PC-3 (cell line): ENCODE measurements at regions not wholly inside any gene's neighbourhood (a gene's known extent, or its start where the extent isn't known, plus 50 kb on each side); places are given as distances from the start of the nearest gene placed in this dataset.

Source experiments
- ATAC-seq: fragments of 200-7000 bp; cut with Tn5 transposase; 2 replicates; pipeline ENCODE4 v1.9.1; 2020; ENCODE audit warnings: mild to moderate bottlenecking, moderate library complexity
- BruUV-seq: library from RNA; stranded (reverse); fragments of 400-500 nt; replicated peaks from 2 replicates; lab custom pipeline; 2021; lab: Mats Ljungman, UMichigan
- CTCF ChIA-PET: fragments of 300-600 bp; sonication (Branson Sonifier 250); formaldehyde crosslinking; loops from one replicate; lab custom pipeline; 2022; ENCODE audit warnings: antibody characterized with exemption; lab: Charles Lee
- POLR2A ChIA-PET: fragments of 300-600 bp; sonication (Branson Sonifier 250); formaldehyde crosslinking; loops from one replicate; lab custom pipeline; 2022; ENCODE audit warnings: antibody characterized with exemption; ENCODE audit not compliant: unreplicated experiment; lab: Charles Lee
- DNase-seq: peaks from one replicate; pipeline ENCODE4 v3.0.0-alpha.2; 2015
- H2AFZ ChIP-seq: fragments of 300-600 bp; sonication (generic); 2 replicates; pipeline ENCODE4 v1.6.0; 2016; ENCODE audit warnings: antibody characterized with exemption, low read length
- H3F3A ChIP-seq: fragments of 300-600 bp; sonication (generic); one replicate; pipeline ENCODE4 v1.6.0; 2017; ENCODE audit warnings: antibody characterized with exemption, low read length, control low read depth, mild to moderate bottlenecking; ENCODE audit not compliant: unreplicated experiment
- H3K27ac ChIP-seq: fragments of 300-600 bp; sonication (generic); 2 replicates; pipeline ENCODE4 v1.5.1; 2016; ENCODE audit warnings: mild to moderate bottlenecking, low read length
- H3K27me3 ChIP-seq: fragments of 300-600 bp; sonication (generic); 2 replicates; pipeline ENCODE4 v1.6.1; 2016; ENCODE audit warnings: low read length, mixed read lengths
- H3K36me3 ChIP-seq: fragments of 300-600 bp; sonication (generic); 2 replicates; pipeline ENCODE4 v1.6.1; 2016; ENCODE audit warnings: low read depth, mixed run types, low read length, mixed read lengths
- H3K4me1 ChIP-seq: fragments of 300-600 bp; sonication (generic); 2 replicates; pipeline ENCODE4 v1.5.1; 2016; ENCODE audit warnings: low read length; ENCODE audit not compliant: insufficient read depth
- H3K4me2 ChIP-seq: fragments of 300-600 bp; sonication (generic); 2 replicates; pipeline ENCODE4 v1.6.0; 2016; ENCODE audit warnings: low read length
- H3K4me3 ChIP-seq: fragments of 300-600 bp; sonication (generic); 2 replicates; pipeline ENCODE4 v1.5.1; 2016; ENCODE audit warnings: mild to moderate bottlenecking, low read length, mixed read lengths
- H3K79me2 ChIP-seq: fragments of 300-600 bp; sonication (generic); 2 replicates; pipeline ENCODE4 v1.6.1; 2017; ENCODE audit warnings: low read length, mixed read lengths
- H3K9ac ChIP-seq: fragments of 300-600 bp; sonication (generic); 2 replicates; pipeline ENCODE4 v1.6.0; 2016; ENCODE audit warnings: mild to moderate bottlenecking, low read length
- H3K9me2 ChIP-seq: fragments of 300-600 bp; sonication (generic); replicated peaks from 2 replicates; pipeline ENCODE4 v1.6.1; 2016; ENCODE audit warnings: mixed run types, low read length, mixed read lengths
- H3K9me3 ChIP-seq: fragments of 300-600 bp; sonication (generic); 2 replicates; pipeline ENCODE4 v1.6.1; 2016; ENCODE audit warnings: low read length, mixed read lengths
- H4K20me1 ChIP-seq: fragments of 300-600 bp; sonication (generic); 2 replicates; pipeline ENCODE4 v1.6.1; 2016; ENCODE audit warnings: low read length, mixed read lengths
- CTCF ChIP-seq: fragments of 300-600 bp; sonication (generic); conservative IDR thresholded peaks from 2 replicates; pipeline ENCODE4 v1.5.1; 2017; ENCODE audit warnings: antibody characterized with exemption, low read depth, mild to moderate bottlenecking, low read length
- EZH2 ChIP-seq: fragments of 300-600 bp; sonication (generic); IDR thresholded peaks from one replicate; pipeline ENCODE4 v1.6.1; 2017; ENCODE audit warnings: antibody characterized with exemption, mild to moderate bottlenecking, low read length; ENCODE audit not compliant: unreplicated experiment
- EZH2phosphoT487 ChIP-seq: fragments of 300-600 bp; sonication (generic); IDR thresholded peaks from 2 replicates; pipeline ENCODE4 v1.6.1; 2018; ENCODE audit warnings: mild to moderate bottlenecking, antibody characterized with exemption, low read length, borderline replicate concordance
- intact Hi-C: fragments of 100-400 bp; cut with micrococcal nuclease; formaldehyde crosslinking; loops from 2 replicates; pipeline ENCODE4 v1.9.0; 2023

GRCh38 chr14:100413699-100414098, 90.6 kb downstream of the SLC25A47 start:
- no peaks in the 10 kb centered on the region for H3K27me3 ChIP-seq
- no TSS peak for BruUV-seq
- H4K20me1 ChIP-seq, result no peaks in the 10 kb centered on the region
- no peaks in the 10 kb centered on the region for H3F3A ChIP-seq
- ChIA-PET POLR2A (no interaction called here), CTCF (no interaction called here)
- DNase-seq, result no peak
- no peaks in the 10 kb centered on the region for H3K9me2 ChIP-seq
- H3K9me3 ChIP-seq, result no peaks in the 10 kb centered on the region
- no peak overlapping the region for H3K4me3 ChIP-seq
- H2AFZ ChIP-seq, result no peak overlapping the region
- H3K79me2 ChIP-seq, result no peaks in the 10 kb centered on the region
- no peaks in the 10 kb centered on the region for H3K36me3 ChIP-seq
- no peak overlapping the region for H3K27ac ChIP-seq
- ATAC-seq, result no peak
- no peak for TF ChIP-seq EZH2phosphoT487
- no peak for TF ChIP-seq EZH2
- TF ChIP-seq CTCF, result no peak
- intact Hi-C loops, result no loop called here
- H3K4me1 ChIP-seq, result peaks cover 24% of the 10 kb centered on the region
- no peak overlapping the region for H3K9ac ChIP-seq
- no peak overlapping the region for H3K4me2 ChIP-seq

GRCh38 chr14:100415226-100415625, 92.1 kb downstream of the SLC25A47 start:
- no peak overlapping the region for H3K4me3 ChIP-seq
- H3K27me3 ChIP-seq, result no peaks in the 10 kb centered on the region
- CTCF ChIA-PET, result interaction anchor here (3.8 kb wide), 1 partner anchor 30 kb away, joined by 21 read pairs; no protein-coding TSS in a partner anchor
- no peaks in the 10 kb centered on the region for H3K9me3 ChIP-seq
- H4K20me1 ChIP-seq, result no peaks in the 10 kb centered on the region
- no peaks in the 10 kb centered on the region for H3K36me3 ChIP-seq
- H3K4me1 ChIP-seq, result peaks cover 22% of the 10 kb centered on the region
- no TSS peak for BruUV-seq
- no peaks in the 10 kb centered on the region for H3K9me2 ChIP-seq
- TF ChIP-seq EZH2 (no peak), EZH2phosphoT487 (no peak), CTCF (no peak)
- POLR2A ChIA-PET, result no interaction called here
- no peaks in the 10 kb centered on the region for H3K79me2 ChIP-seq
- no peaks in the 10 kb centered on the region for H3F3A ChIP-seq
- H3K27ac ChIP-seq, result no peak overlapping the region
- H3K9ac ChIP-seq, result no peak overlapping the region
- H3K4me2 ChIP-seq, result no peak overlapping the region
- no peak overlapping the region for H2AFZ ChIP-seq
- DNase-seq (no peak), ATAC-seq (no peak)
- intact Hi-C loops, result no loop called here

- H3K36me3 ChIP-seq, result no peaks in the 10 kb centered on the region
- H3K4me3 ChIP-seq, result no peak overlapping the region
- H3K9me2 ChIP-seq, result no peaks in the 10 kb centered on the region
- H2AFZ ChIP-seq, result no peak overlapping the region
- ATAC-seq, result no peak
- TF ChIP-seq EZH2phosphoT487 (no peak), CTCF (no peak), EZH2 (no peak)
- H4K20me1 ChIP-seq, result no peaks in the 10 kb centered on the region
- no peaks in the 10 kb centered on the region for H3K27me3 ChIP-seq
- peak overlapping the region; percentile 32 for H3K4me2 ChIP-seq
- H3K4me1 ChIP-seq, result peaks cover 22% of the 10 kb centered on the region
- H3K9me3 ChIP-seq, result no peaks in the 10 kb centered on the region
- intact Hi-C loops, result no loop called here
- no peak for DNase-seq
- ChIA-PET POLR2A (interaction anchor here (0.6 kb wide), 1 partner anchor 109 kb away, joined by 3 read pairs; no protein-coding TSS in a partner anchor), CTCF (interaction anchor here (0.8 to 3.8 kb wide), 4 partner anchors 28 to 236 kb away, joined by 4 to 25 read pairs (median 15); no protein-coding TSS in a partner anchor)
- H3K27ac ChIP-seq, result peak overlapping the region; percentile 91
- no peaks in the 10 kb centered on the region for H3F3A ChIP-seq
- H3K79me2 ChIP-seq, result no peaks in the 10 kb centered on the region
- peak overlapping the region; percentile 46 for H3K9ac ChIP-seq
- BruUV-seq, result no TSS peak
Measured at GRCh38 chr14:100416081-100416680, 93.0 kb downstream of the SLC25A47 start.
